H1 (cell line): ENCODE measurements at regions not wholly inside any gene's neighbourhood (a gene's known extent, or its start where the extent isn't known, plus 50 kb on each side); places are given as distances from the start of the nearest gene placed in this dataset.

Experiments used
- CTCF ChIA-PET: fragments of 300-600 bp; sonication (Branson Sonifier 250); formaldehyde crosslinking; loops from one replicate; lab custom pipeline; 2021; ENCODE audit not compliant: partially characterized antibody; lab: Charles Lee
- POLR2A ChIA-PET: fragments of 300-600 bp; sonication (Branson Sonifier 250); formaldehyde crosslinking; loops from one replicate; lab custom pipeline; 2021; ENCODE audit warnings: inconsistent platforms; ENCODE audit not compliant: partially characterized antibody; lab: Charles Lee
- DNase-seq, 2 experiments: peaks; one replicate each; pipeline versions ENCODE4 v3.0.0 to v3.0.0-alpha.2; 2010 to 2022; ENCODE audit warnings: low spot score in 2 of 2, low read depth in 1 of 2, mixed read lengths in 1 of 2
- FAIRE-seq: peaks from 2 replicates; lab custom pipeline; 2011; peaks lifted over from hg19 to GRCh38; lab: Jason Lieb, UNC
- H2AFZ ChIP-seq: 2 replicates; pipeline ENCODE4 v1.8.1; 2012; ENCODE audit warnings: low read length, inconsistent platforms
- H2AK5ac ChIP-seq: 2 replicates; pipeline ENCODE4 v1.6.1; 2013; ENCODE audit warnings: low read depth, low read length
- H2BK120ac ChIP-seq: replicated peaks from 2 replicates; pipeline ENCODE3; 2013; ENCODE audit warnings: low read depth, low read length, inconsistent platforms
- H2BK12ac ChIP-seq: 2 replicates; pipeline ENCODE4 v1.6.1; 2013; ENCODE audit warnings: low read depth, low read length
- H2BK15ac ChIP-seq: 2 replicates; pipeline ENCODE4 v1.6.1; 2013; ENCODE audit warnings: low read length
- H2BK20ac ChIP-seq: 2 replicates; pipeline ENCODE4 v1.6.1; 2013; ENCODE audit warnings: low read length
- H2BK5ac ChIP-seq: 2 replicates; pipeline ENCODE4 v1.6.1; 2013; ENCODE audit warnings: low read depth, low read length
- H3K14ac ChIP-seq: 2 replicates; pipeline ENCODE4 v1.6.1; 2013; ENCODE audit warnings: inconsistent platforms; ENCODE audit not compliant: insufficient read length
- H3K18ac ChIP-seq: 2 replicates; pipeline ENCODE4 v1.6.1; 2013; ENCODE audit warnings: low read length; ENCODE audit errors: extremely low read depth
- H3K23ac ChIP-seq: 2 replicates; pipeline ENCODE4 v1.6.1; 2013; ENCODE audit warnings: inconsistent platforms; ENCODE audit not compliant: insufficient read length
- H3K23me2 ChIP-seq: 2 replicates; pipeline ENCODE4 v1.6.1; 2013; ENCODE audit warnings: low read depth, low read length
- H3K27ac ChIP-seq: 2 replicates; pipeline ENCODE4 v1.6.1; 2011; ENCODE audit warnings: low read depth, low read length, inconsistent platforms
- H3K27me3 ChIP-seq, 4 experiments: replicated peaks in 1 of 4; 1 replicate in 1 of 4; 2 replicates in 3 of 4; pipeline versions ENCODE4 v1.6.1 to v1.8.1; 2011 to 2013; ENCODE audit warnings: low read length in 3 of 4, mild to moderate bottlenecking in 3 of 4, inconsistent platforms in 2 of 4, mixed read lengths in 2 of 4, moderate library complexity in 1 of 4; ENCODE audit not compliant: control insufficient read depth in 3 of 4, insufficient read depth in 3 of 4; ENCODE audit errors: extremely low read depth in 1 of 4
- H3K36me3 ChIP-seq, 4 experiments: 2 replicates each; pipeline versions ENCODE4 v1.6.1 to v1.8.1; 2011 to 2013; ENCODE audit warnings: mild to moderate bottlenecking in 4 of 4, low read length in 3 of 4, moderate library complexity in 2 of 4, control low read depth in 1 of 4, inconsistent platforms in 1 of 4; ENCODE audit not compliant: insufficient read depth in 4 of 4, control insufficient read depth in 2 of 4
- H3K4ac ChIP-seq: replicated peaks from 2 replicates; pipeline ENCODE3; 2013; ENCODE audit warnings: low read length, low read depth, mixed read lengths, inconsistent platforms; ENCODE audit not compliant: insufficient read length
- H3K4me1 ChIP-seq, 4 experiments: replicated peaks in 1 of 4; 1 replicate in 1 of 4; 2 replicates in 3 of 4; pipeline versions ENCODE4 v1.6.1 to v1.8.1; 2011 to 2013; ENCODE audit warnings: low read length in 3 of 4, inconsistent platforms in 2 of 4, mixed read lengths in 1 of 4; ENCODE audit not compliant: insufficient read depth in 4 of 4, control insufficient read depth in 3 of 4
- H3K4me2 ChIP-seq, 2 experiments: 2 replicates each; pipeline versions ENCODE4 v1.6.1 to v1.8.1; 2011 to 2013; ENCODE audit warnings: low read depth in 2 of 2, low read length in 2 of 2, control low read depth in 1 of 2, inconsistent platforms in 1 of 2, mild to moderate bottlenecking in 1 of 2; ENCODE audit not compliant: insufficient read depth in 1 of 2
- H3K4me3 ChIP-seq, 4 experiments: fragments of 200-600, 300-600 bp in 1 of 4; sonication (generic), shearing (Covaris generic), sonication (Bioruptor Twin) in 1 of 4; 2 replicates each; pipeline versions ENCODE4 v1.5.1 to v1.8.1; 2011 to 2016; ENCODE audit warnings: low read length in 4 of 4, low read depth in 3 of 4, control low read depth in 2 of 4, inconsistent platforms in 2 of 4, mild to moderate bottlenecking in 2 of 4, mixed read lengths in 1 of 4, moderate library complexity in 1 of 4; ENCODE audit not compliant: insufficient read depth in 2 of 4; ENCODE audit errors: extremely low read depth in 1 of 4
- H3K56ac ChIP-seq: replicated peaks from 2 replicates; pipeline ENCODE3; 2013; ENCODE audit warnings: low read depth, mild to moderate bottlenecking, mixed read lengths, low read length, inconsistent platforms; ENCODE audit not compliant: insufficient read length
- H3K79me1 ChIP-seq: 2 replicates; pipeline ENCODE4 v1.6.1; 2013; ENCODE audit warnings: low read depth, low read length, control low read depth
- H3K79me2 ChIP-seq, 2 experiments: 2 replicates each; pipeline versions ENCODE4 v1.6.1 to v1.8.1; 2012 to 2013; ENCODE audit warnings: low read length in 2 of 2, mild to moderate bottlenecking in 2 of 2, inconsistent platforms in 1 of 2; ENCODE audit not compliant: insufficient read depth in 2 of 2, control insufficient read depth in 1 of 2
- H3K9ac ChIP-seq, 4 experiments: replicated peaks in 1 of 4; 1 replicate in 1 of 4; 2 replicates in 3 of 4; pipeline versions ENCODE4 v1.6.1 to v1.8.1; 2011 to 2013; ENCODE audit warnings: low read depth in 3 of 4, low read length in 3 of 4, control low read depth in 2 of 4, mild to moderate bottlenecking in 2 of 4, moderate library complexity in 2 of 4, inconsistent platforms in 1 of 4; ENCODE audit errors: extremely low read depth in 1 of 4
- H3K9me3 ChIP-seq, 2 experiments: 2 replicates each; pipeline versions ENCODE4 v1.6.1 to v1.8.1; 2012 to 2013; ENCODE audit warnings: mild to moderate bottlenecking in 2 of 2, moderate library complexity in 2 of 2, control low read depth in 1 of 2, inconsistent platforms in 1 of 2, low read depth in 1 of 2, low read length in 1 of 2, mixed read lengths in 1 of 2; ENCODE audit not compliant: insufficient read depth in 2 of 2
- H4K20me1 ChIP-seq, 2 experiments: replicated peaks in 1 of 2; 2 replicates each; pipeline versions ENCODE3 to v1.8.1; 2011 to 2013; ENCODE audit warnings: inconsistent platforms in 2 of 2, low read length in 2 of 2, mild to moderate bottlenecking in 1 of 2; ENCODE audit not compliant: insufficient read depth in 2 of 2, control insufficient read depth in 1 of 2
- H4K5ac ChIP-seq: 2 replicates; pipeline ENCODE4 v1.6.1; 2013; ENCODE audit warnings: low read length, low read depth, mixed read lengths, inconsistent platforms; ENCODE audit not compliant: insufficient read length
- H4K8ac ChIP-seq: 2 replicates; pipeline ENCODE4 v1.8.0; 2013; ENCODE audit warnings: mild to moderate bottlenecking, moderate library complexity, low read length, inconsistent platforms; ENCODE audit not compliant: insufficient read depth; ENCODE audit errors: extremely low read depth
- H4K91ac ChIP-seq: replicated peaks from 2 replicates; pipeline ENCODE3; 2013; ENCODE audit warnings: low read length, mixed read lengths, inconsistent platforms; ENCODE audit not compliant: insufficient read length
- BACH1 ChIP-seq: IDR thresholded peaks from 2 replicates; pipeline ENCODE4 v1.6.1; 2012; ENCODE audit warnings: low read length, improper control_type of control experiment
- CREB1 ChIP-seq: IDR thresholded peaks from 2 replicates; pipeline ENCODE4 v1.6.1; 2012; ENCODE audit warnings: inconsistent platforms
- E2F6 ChIP-seq: IDR thresholded peaks from 2 replicates; pipeline ENCODE4 v1.6.1; 2012; ENCODE audit warnings: inconsistent platforms
- EGR1 ChIP-seq: IDR thresholded peaks from 2 replicates; pipeline ENCODE4 v1.6.1; 2011; ENCODE audit warnings: low read depth, low read length, borderline replicate concordance
- GTF2F1 ChIP-seq: IDR thresholded peaks from 2 replicates; pipeline ENCODE4 v1.6.1; 2012; ENCODE audit warnings: low read depth, low read length, improper control_type of control experiment, borderline replicate concordance
- KDM4A ChIP-seq: IDR thresholded peaks from one replicate; pipeline ENCODE4 v1.7.1; 2012; ENCODE audit warnings: low read depth, mild to moderate bottlenecking, moderate library complexity, low read length, inconsistent platforms; ENCODE audit not compliant: severe bottlenecking
- KDM5A ChIP-seq: fragments of 200-600 bp; IDR thresholded peaks from 2 replicates; pipeline ENCODE4 v1.7.1; 2012; ENCODE audit warnings: mild to moderate bottlenecking, low read length, inconsistent platforms, mixed read lengths
- MAFK ChIP-seq: IDR thresholded peaks from 2 replicates; pipeline ENCODE4 v1.6.1; 2012; ENCODE audit warnings: low read depth, mild to moderate bottlenecking, improper control_type of control experiment, low read length
- POLR2AphosphoS5 ChIP-seq: IDR thresholded peaks from 2 replicates; pipeline ENCODE4 v1.6.1; 2011; ENCODE audit warnings: low read depth, low read length
- RNF2 ChIP-seq: fragments of 200-900, 300-1000 bp; sonication (generic); IDR thresholded peaks from 2 replicates; pipeline ENCODE4 v1.7.1; 2016; ENCODE audit warnings: borderline replicate concordance, low read depth, mild to moderate bottlenecking, antibody characterized with exemption, low read length; ENCODE audit not compliant: poor library complexity, severe bottlenecking; ENCODE audit errors: missing control alignments
- YY1 ChIP-seq: IDR thresholded peaks from 2 replicates; pipeline ENCODE4 v1.6.1; 2011; ENCODE audit warnings: low read depth, mild to moderate bottlenecking, low read length
- ZNF274 ChIP-seq: IDR thresholded peaks from 2 replicates; pipeline ENCODE4 v1.7.0; 2012; ENCODE audit warnings: low read length, borderline replicate concordance; ENCODE audit errors: extremely low read depth
- TF ChIP-seq, protein P1 (sequence below), 3 experiments: IDR thresholded peaks; 1 replicate in 2 of 3; 2 replicates in 1 of 3; pipeline versions ENCODE4 v1.5.1 to v1.6.1; 2011; ENCODE audit warnings: low read length in 3 of 3, mild to moderate bottlenecking in 3 of 3, inconsistent platforms in 2 of 3, low read depth in 1 of 3, moderate library complexity in 1 of 3; ENCODE audit not compliant: insufficient read depth in 1 of 3; ENCODE audit errors: control extremely low read depth in 1 of 3

GRCh38 chr6:166052837-166053236, 114.8 kb downstream of the TBXT start:
- FAIRE-seq (no peak), DNase-seq (no peak)
- no peaks in the 10 kb centered on the region for H3K23me2 ChIP-seq
- H2BK5ac ChIP-seq = no peak overlapping the region
- H4K91ac ChIP-seq = no peak overlapping the region
- no peaks in the 10 kb centered on the region for H4K20me1 ChIP-seq
- H2AFZ ChIP-seq = no peak overlapping the region
- H3K23ac ChIP-seq = no peak overlapping the region
- no peak overlapping the region for H3K27ac ChIP-seq
- H3K4me3 ChIP-seq = no peak overlapping the region
- H3K9ac ChIP-seq = no peak overlapping the region
- peaks cover 6 to 7% of the 10 kb centered on the region in 2 experiments; a peak in 2 of 4 replicates for H3K9me3 ChIP-seq
- no peak overlapping the region for H3K56ac ChIP-seq
- H3K18ac ChIP-seq = no peak overlapping the region
- H2BK120ac ChIP-seq = no peak overlapping the region
- H2BK20ac ChIP-seq = no peak overlapping the region
- H3K79me2 ChIP-seq = no peaks in the 10 kb centered on the region
- no peak overlapping the region for H2BK15ac ChIP-seq
- H3K36me3 ChIP-seq = peaks cover 0 to 3% (median 0%) of the 10 kb centered on the region in 4 experiments; a peak in 1 of 8 replicates
- no peak overlapping the region for H3K14ac ChIP-seq
- no peaks in the 10 kb centered on the region for H3K4me1 ChIP-seq
- ChIA-PET CTCF (interaction anchor here (1.7 kb wide), 2 partner anchors 20 to 24 kb away, joined by 7 read pairs; no protein-coding TSS in a partner anchor), POLR2A (no interaction called here)
- no peaks in the 10 kb centered on the region for H3K27me3 ChIP-seq
- H4K8ac ChIP-seq = no peak overlapping the region
- no peak overlapping the region for H3K4me2 ChIP-seq
- H2AK5ac ChIP-seq = no peak overlapping the region
- no peak overlapping the region for H2BK12ac ChIP-seq
- no peak overlapping the region for H4K5ac ChIP-seq
- no peak overlapping the region for H3K4ac ChIP-seq
- H3K79me1 ChIP-seq = no peaks in the 10 kb centered on the region
- no peak for TF ChIP-seq CREB1
- TF ChIP-seq ZNF274 = no peak
- no peak for TF ChIP-seq MAFK
- TF ChIP-seq POLR2AphosphoS5 = no peak
- TF ChIP-seq GTF2F1 = no peak
- TF ChIP-seq KDM5A = no peak
- TF ChIP-seq EGR1 = no peak
- no peak for TF ChIP-seq YY1
- no peak for TF ChIP-seq E2F6
- no peak for TF ChIP-seq RNF2
- no peak for TF ChIP-seq BACH1
- TF ChIP-seq KDM4A = no peak
- TF ChIP-seq, protein P1, sequence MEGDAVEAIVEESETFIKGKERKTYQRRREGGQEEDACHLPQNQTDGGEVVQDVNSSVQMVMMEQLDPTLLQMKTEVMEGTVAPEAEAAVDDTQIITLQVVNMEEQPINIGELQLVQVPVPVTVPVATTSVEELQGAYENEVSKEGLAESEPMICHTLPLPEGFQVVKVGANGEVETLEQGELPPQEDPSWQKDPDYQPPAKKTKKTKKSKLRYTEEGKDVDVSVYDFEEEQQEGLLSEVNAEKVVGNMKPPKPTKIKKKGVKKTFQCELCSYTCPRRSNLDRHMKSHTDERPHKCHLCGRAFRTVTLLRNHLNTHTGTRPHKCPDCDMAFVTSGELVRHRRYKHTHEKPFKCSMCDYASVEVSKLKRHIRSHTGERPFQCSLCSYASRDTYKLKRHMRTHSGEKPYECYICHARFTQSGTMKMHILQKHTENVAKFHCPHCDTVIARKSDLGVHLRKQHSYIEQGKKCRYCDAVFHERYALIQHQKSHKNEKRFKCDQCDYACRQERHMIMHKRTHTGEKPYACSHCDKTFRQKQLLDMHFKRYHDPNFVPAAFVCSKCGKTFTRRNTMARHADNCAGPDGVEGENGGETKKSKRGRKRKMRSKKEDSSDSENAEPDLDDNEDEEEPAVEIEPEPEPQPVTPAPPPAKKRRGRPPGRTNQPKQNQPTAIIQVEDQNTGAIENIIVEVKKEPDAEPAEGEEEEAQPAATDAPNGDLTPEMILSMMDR (IDR thresholded peaks at IDR 0.05; ENCODE audit: control extremely low read depth in 1 of 3, insufficient read depth in 1 of 3, low read depth in 1 of 3, low read length in 3 of 3) = no peak
